HepG2 (cell line): ENCODE measurements at regions not wholly inside any gene's neighbourhood (a gene's known extent, or its start where the extent isn't known, plus 50 kb on each side); places are given as distances from the start of the nearest gene placed in this dataset.

Experiments used
- ATAC-seq: fragments of 200-7000 bp; cut with Tn5 transposase; 3 replicates; pipeline ENCODE4 v1.9.1; 2020; ENCODE audit warnings: mild to moderate bottlenecking, moderate library complexity
- BruUV-seq: library from RNA; stranded (reverse); fragments of 400-500 nt; replicated peaks from 2 replicates; lab custom pipeline; 2021; lab: Mats Ljungman, UMichigan
- CTCF ChIA-PET: fragments of 300-600 bp; formaldehyde crosslinking; extraction: SDS; loops from one replicate; lab custom pipeline; 2021; ENCODE audit warnings: low total read pairs, inconsistent platforms, low intra/inter-chr PET ratio; lab: Yijun Ruan, JAX
- POLR2A ChIA-PET: fragments of 350-600 bp; sonication (Branson Sonifier 250); formaldehyde crosslinking; loops from one replicate; lab custom pipeline; 2020; ENCODE audit warnings: antibody characterized with exemption, inconsistent platforms; lab: Yijun Ruan, JAX
- DNase-seq: peaks from one replicate; pipeline ENCODE4 v3.0.0-alpha.2; 2015; ENCODE audit warnings: low spot score
- FAIRE-seq: peaks from 3 replicates; lab custom pipeline; 2011; peaks lifted over from hg19 to GRCh38; lab: Jason Lieb, UNC
- H2AFZ ChIP-seq: one replicate; pipeline ENCODE4 v1.6.1; 2011; ENCODE audit warnings: low read length, inconsistent platforms
- H3K27ac ChIP-seq: fragments of 300-600 bp; 3 replicates; pipeline ENCODE4 v1.8.0; 2011; ENCODE audit warnings: mixed run types, mild to moderate bottlenecking, mixed read lengths, low read length, inconsistent platforms; ENCODE audit not compliant: insufficient read depth; ENCODE audit errors: extremely low read length
- H3K27me3 ChIP-seq, 2 experiments: fragments of 200-600 bp in 1 of 2; 2 replicates in 1 of 2; 3 replicates in 1 of 2; pipeline versions ENCODE4 v1.6.0 to v1.8.0; 2011; ENCODE audit warnings: low read length in 2 of 2, mild to moderate bottlenecking in 2 of 2, moderate library complexity in 2 of 2, inconsistent platforms in 1 of 2; ENCODE audit not compliant: insufficient read depth in 2 of 2, control insufficient read depth in 1 of 2
- H3K36me3 ChIP-seq, 2 experiments: fragments of 200-600 bp in 1 of 2; replicated peaks in 1 of 2; 2 replicates in 1 of 2; 3 replicates in 1 of 2; pipeline versions ENCODE4 v1.5.1 to v1.8.0; 2011; ENCODE audit warnings: low read length in 2 of 2, inconsistent platforms in 1 of 2; ENCODE audit not compliant: insufficient read depth in 2 of 2, control insufficient read depth in 1 of 2
- H3K4me1 ChIP-seq: 2 replicates; pipeline ENCODE4 v1.5.1; 2012; ENCODE audit warnings: low read length, inconsistent platforms; ENCODE audit not compliant: insufficient read depth
- H3K4me2 ChIP-seq: 2 replicates; pipeline ENCODE4 v1.6.0; 2011; ENCODE audit warnings: low read depth, low read length, inconsistent platforms
- H3K4me3 ChIP-seq, 3 experiments: fragments of 200-600 bp in 1 of 3; sonication (generic), shearing (Covaris generic) in 1 of 3; replicated peaks in 1 of 3; 2 replicates each; pipeline ENCODE4 v1.5.1; 2011 to 2016; ENCODE audit warnings: low read length in 3 of 3, inconsistent platforms in 2 of 3, low read depth in 2 of 3, mild to moderate bottlenecking in 2 of 3, control low read depth in 1 of 3, mixed read lengths in 1 of 3; ENCODE audit not compliant: insufficient read depth in 1 of 3
- H3K79me2 ChIP-seq: one replicate; pipeline ENCODE4 v1.6.1; 2011; ENCODE audit warnings: low read length, inconsistent platforms; ENCODE audit not compliant: insufficient read depth
- H3K9ac ChIP-seq: 2 replicates; pipeline ENCODE4 v1.6.0; 2011; ENCODE audit warnings: mild to moderate bottlenecking, low read depth, low read length, inconsistent platforms; ENCODE audit not compliant: insufficient read depth
- H3K9me3 ChIP-seq: 2 replicates; pipeline ENCODE4 v1.5.1; 2012; ENCODE audit warnings: mild to moderate bottlenecking, low read length
- H4K20me1 ChIP-seq: 2 replicates; pipeline ENCODE4 v1.6.0; 2011; ENCODE audit warnings: inconsistent platforms, mild to moderate bottlenecking, low read length, moderate library complexity; ENCODE audit not compliant: insufficient read depth
- ARNTL ChIP-seq: sonication (generic); formaldehyde crosslinking; IDR thresholded peaks from 2 replicates; pipeline ENCODE4 v1.4.0; 2020; ENCODE audit warnings: mild to moderate bottlenecking, missing genetic modification reagents
- ELK4 ChIP-seq: sonication (generic); formaldehyde crosslinking; IDR thresholded peaks from 2 replicates; pipeline ENCODE4 v1.9.0; 2021; ENCODE audit warnings: missing genetic modification reagents, borderline replicate concordance
- MAFF ChIP-seq: IDR thresholded peaks from 2 replicates; pipeline ENCODE4 v1.6.1; 2011; ENCODE audit warnings: low read depth, low read length, improper control_type of control experiment
- MEIS1 ChIP-seq: sonication (generic); formaldehyde crosslinking; IDR thresholded peaks from 2 replicates; pipeline ENCODE4 v1.9.0; 2021; ENCODE audit warnings: mild to moderate bottlenecking, missing genetic modification reagents, moderate library complexity, borderline replicate concordance
- RNF219 ChIP-seq: sonication (generic); formaldehyde crosslinking; IDR thresholded peaks from 2 replicates; pipeline ENCODE4 v1.5.0; 2020; ENCODE audit warnings: mild to moderate bottlenecking, missing genetic modification reagents
- TBX3 ChIP-seq: fragments of 450-650 bp; IDR thresholded peaks from 2 replicates; pipeline ENCODE4 v1.6.1; 2017; ENCODE audit warnings: antibody characterized with exemption, mild to moderate bottlenecking, inconsistent platforms, borderline replicate concordance
- TFAP4 ChIP-seq: sonication (generic); IDR thresholded peaks from 2 replicates; pipeline ENCODE4 v1.6.1; 2016; ENCODE audit warnings: low read depth, borderline replicate concordance
- ZNF30 ChIP-seq: sonication (generic); formaldehyde crosslinking; IDR thresholded peaks from 2 replicates; pipeline ENCODE4 v1.5.0; 2020; ENCODE audit warnings: mild to moderate bottlenecking, missing genetic modification reagents
- WGBS: methylation state at CpG from one replicate; pipeline ENCODE4 v1.1.6; 2017; ENCODE audit warnings: low lambda C conversion rate; 5-methylcytosine and 5-hydroxymethylcytosine counted together
- in situ Hi-C: cut with HindIII; loops from 2 replicates; pipeline ENCODE4 v1.10.0; 2017; ENCODE audit warnings: low pct_unique_long_range_greater_than_20kb; ENCODE audit not compliant: extremely low pct_ligation_motif_present
- intact Hi-C: fragments of 100-400 bp; cut with micrococcal nuclease; formaldehyde crosslinking; loops from one replicate; pipeline ENCODE4 v1.10.0; 2022; ENCODE audit not compliant: unreplicated experiment
- TF ChIP-seq, protein P1 (sequence below): IDR thresholded peaks from 2 replicates; pipeline ENCODE4 v1.6.1; 2016; ENCODE audit warnings: low read depth, missing genetic modification reagents, missing compliant biosample characterization

DNA sequence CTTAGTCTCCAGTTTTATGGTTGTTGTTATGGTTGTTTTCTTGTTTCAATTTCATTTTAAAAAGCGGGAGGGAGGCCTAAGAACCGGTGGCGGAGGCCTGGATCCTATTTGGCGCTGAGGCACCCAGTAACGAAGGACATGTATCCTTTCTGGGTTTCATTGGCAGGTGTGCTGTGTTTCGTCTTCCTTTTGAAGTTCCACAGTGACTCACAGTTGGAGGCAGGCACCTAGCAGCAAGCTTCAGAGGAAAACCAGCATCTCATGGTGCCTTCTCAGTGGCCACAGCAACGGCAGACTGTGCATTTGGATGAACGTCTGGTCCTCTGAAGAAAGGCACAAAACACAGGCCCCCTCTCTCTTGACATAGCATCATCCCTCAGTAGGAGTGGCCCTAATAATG, 697.2 kb downstream of the EFNB2 start:
- DNase-seq = no peak
- H3K27ac ChIP-seq = no peak overlapping the region
- intact Hi-C loops (no loop called here), in situ Hi-C loops (no loop called here)
- H3K27me3 ChIP-seq = no peaks in the 10 kb centered on the region; a peak in 2 of 5 replicates
- TF ChIP-seq TFAP4 (no peak), MAFF (no peak), ARNTL (CRISPR knock-in tag) (no peak), TBX3 (no peak), RNF219 (CRISPR knock-in tag) (no peak), ZNF30 (CRISPR knock-in tag) (no peak), MEIS1 (CRISPR knock-in tag) (no peak), ELK4 (CRISPR knock-in tag) (no peak)
- TF ChIP-seq, protein P1, sequence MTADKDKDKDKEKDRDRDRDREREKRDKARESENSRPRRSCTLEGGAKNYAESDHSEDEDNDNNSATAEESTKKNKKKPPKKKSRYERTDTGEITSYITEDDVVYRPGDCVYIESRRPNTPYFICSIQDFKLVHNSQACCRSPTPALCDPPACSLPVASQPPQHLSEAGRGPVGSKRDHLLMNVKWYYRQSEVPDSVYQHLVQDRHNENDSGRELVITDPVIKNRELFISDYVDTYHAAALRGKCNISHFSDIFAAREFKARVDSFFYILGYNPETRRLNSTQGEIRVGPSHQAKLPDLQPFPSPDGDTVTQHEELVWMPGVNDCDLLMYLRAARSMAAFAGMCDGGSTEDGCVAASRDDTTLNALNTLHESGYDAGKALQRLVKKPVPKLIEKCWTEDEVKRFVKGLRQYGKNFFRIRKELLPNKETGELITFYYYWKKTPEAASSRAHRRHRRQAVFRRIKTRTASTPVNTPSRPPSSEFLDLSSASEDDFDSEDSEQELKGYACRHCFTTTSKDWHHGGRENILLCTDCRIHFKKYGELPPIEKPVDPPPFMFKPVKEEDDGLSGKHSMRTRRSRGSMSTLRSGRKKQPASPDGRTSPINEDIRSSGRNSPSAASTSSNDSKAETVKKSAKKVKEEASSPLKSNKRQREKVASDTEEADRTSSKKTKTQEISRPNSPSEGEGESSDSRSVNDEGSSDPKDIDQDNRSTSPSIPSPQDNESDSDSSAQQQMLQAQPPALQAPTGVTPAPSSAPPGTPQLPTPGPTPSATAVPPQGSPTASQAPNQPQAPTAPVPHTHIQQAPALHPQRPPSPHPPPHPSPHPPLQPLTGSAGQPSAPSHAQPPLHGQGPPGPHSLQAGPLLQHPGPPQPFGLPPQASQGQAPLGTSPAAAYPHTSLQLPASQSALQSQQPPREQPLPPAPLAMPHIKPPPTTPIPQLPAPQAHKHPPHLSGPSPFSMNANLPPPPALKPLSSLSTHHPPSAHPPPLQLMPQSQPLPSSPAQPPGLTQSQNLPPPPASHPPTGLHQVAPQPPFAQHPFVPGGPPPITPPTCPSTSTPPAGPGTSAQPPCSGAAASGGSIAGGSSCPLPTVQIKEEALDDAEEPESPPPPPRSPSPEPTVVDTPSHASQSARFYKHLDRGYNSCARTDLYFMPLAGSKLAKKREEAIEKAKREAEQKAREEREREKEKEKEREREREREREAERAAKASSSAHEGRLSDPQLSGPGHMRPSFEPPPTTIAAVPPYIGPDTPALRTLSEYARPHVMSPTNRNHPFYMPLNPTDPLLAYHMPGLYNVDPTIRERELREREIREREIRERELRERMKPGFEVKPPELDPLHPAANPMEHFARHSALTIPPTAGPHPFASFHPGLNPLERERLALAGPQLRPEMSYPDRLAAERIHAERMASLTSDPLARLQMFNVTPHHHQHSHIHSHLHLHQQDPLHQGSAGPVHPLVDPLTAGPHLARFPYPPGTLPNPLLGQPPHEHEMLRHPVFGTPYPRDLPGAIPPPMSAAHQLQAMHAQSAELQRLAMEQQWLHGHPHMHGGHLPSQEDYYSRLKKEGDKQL (CRISPR knock-in tag) = no peak
- no peak overlapping the region for H3K9ac ChIP-seq
- no peak overlapping the region for H3K4me2 ChIP-seq
- H3K36me3 ChIP-seq = no peaks in the 10 kb centered on the region
- ChIA-PET POLR2A (no interaction called here), CTCF (no interaction called here)
- H3K79me2 ChIP-seq = no peaks in the 10 kb centered on the region
- no peak for ATAC-seq
- H2AFZ ChIP-seq = no peak overlapping the region
- WGBS = 14% methylated on average over 6 of the region's 8 CpGs
- H3K4me3 ChIP-seq = no peak overlapping the region
- FAIRE-seq = no peak
- BruUV-seq = no TSS peak
- H4K20me1 ChIP-seq = no peaks in the 10 kb centered on the region
- no peaks in the 10 kb centered on the region for H3K9me3 ChIP-seq
- H3K4me1 ChIP-seq = no peaks in the 10 kb centered on the region
